GM12872 (cell line): ENCODE measurements at regions not wholly inside any gene's neighbourhood (a gene's known extent, or its start where the extent isn't known, plus 50 kb on each side); places are given as distances from the start of the nearest gene placed in this dataset.

Experiments
- TF ChIP-seq, protein P1 (sequence below): IDR thresholded peaks from 3 replicates; pipeline ENCODE4 v1.5.1; 2011; ENCODE audit warnings: low read depth, mild to moderate bottlenecking, low read length, moderate library complexity; ENCODE audit not compliant: insufficient read depth

DNA sequence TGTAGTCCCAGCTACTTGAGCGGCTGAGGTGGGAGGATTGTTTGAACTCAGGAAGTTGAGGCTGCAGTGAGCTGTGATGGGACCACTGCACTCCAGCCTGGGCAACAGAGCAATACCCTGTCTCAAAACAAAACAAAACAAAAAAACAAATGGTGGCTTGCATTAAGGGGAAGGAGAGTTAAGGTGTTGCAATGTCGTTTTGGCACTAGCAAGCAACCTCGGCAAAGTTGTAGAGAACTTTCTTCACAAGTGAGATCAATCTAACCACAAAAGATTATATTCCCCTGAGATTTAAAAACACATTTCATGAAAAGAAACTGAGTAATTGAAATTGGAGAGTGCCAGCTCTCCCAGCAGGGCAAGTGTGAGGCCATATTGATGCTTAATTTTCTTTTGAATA is 153.7 kb downstream of the KLF5 start:
- TF ChIP-seq, protein P1, sequence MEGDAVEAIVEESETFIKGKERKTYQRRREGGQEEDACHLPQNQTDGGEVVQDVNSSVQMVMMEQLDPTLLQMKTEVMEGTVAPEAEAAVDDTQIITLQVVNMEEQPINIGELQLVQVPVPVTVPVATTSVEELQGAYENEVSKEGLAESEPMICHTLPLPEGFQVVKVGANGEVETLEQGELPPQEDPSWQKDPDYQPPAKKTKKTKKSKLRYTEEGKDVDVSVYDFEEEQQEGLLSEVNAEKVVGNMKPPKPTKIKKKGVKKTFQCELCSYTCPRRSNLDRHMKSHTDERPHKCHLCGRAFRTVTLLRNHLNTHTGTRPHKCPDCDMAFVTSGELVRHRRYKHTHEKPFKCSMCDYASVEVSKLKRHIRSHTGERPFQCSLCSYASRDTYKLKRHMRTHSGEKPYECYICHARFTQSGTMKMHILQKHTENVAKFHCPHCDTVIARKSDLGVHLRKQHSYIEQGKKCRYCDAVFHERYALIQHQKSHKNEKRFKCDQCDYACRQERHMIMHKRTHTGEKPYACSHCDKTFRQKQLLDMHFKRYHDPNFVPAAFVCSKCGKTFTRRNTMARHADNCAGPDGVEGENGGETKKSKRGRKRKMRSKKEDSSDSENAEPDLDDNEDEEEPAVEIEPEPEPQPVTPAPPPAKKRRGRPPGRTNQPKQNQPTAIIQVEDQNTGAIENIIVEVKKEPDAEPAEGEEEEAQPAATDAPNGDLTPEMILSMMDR, result no peak

DNA sequence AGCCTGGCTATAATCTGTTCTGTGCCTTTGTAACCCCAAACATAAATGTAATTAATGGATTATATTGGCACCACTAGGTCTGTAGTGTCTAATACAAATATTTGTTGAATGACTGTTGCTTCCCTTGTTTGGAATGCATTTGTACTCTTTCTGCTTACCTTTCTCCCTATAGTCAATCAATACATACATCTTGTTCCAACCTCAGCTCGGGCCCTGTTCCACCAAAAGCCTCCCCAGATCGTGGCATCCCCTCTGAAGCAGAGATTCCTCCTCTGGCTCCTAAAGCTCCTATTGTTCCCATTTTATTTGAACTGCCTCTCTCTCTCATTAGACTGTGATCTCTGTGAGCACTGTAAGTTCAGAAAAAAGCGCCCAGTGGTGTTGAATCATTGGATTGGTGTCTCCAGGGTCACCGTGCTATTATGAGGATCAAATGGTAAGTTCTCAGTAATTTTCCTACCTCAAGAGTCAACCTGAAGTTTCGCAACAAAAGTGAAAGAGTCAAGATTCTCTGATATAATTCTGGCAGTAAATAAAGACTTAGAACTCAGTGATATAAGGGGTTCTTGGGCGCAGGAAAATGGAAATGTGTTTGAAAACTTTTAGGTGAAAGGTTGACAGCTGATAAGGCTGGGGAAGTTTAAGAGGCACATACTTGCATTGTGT is 151.5 kb downstream of the KLF5 start:
- TF ChIP-seq, protein P1, result no peak

DNA sequence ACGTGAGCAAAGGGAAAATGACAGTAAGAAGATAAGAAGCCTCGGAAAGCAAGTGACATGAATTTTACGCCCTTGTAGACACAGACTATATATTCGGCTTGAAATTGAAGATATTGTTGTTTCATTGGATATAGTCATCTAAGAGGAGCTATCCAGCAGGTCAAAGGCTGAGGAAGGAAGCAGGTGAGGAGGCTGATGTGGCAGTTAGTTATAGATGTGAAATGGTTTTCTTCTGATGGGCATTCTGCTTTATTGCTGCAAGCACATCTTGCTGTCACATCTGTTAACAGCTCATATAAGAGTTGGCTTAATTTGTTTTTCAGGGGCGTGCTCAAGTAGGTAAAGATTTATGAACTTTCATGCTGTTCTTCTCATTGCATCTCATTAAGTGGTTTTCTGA is 146.1 kb downstream of the KLF5 start:
- TF ChIP-seq, protein P1, result no peak

DNA sequence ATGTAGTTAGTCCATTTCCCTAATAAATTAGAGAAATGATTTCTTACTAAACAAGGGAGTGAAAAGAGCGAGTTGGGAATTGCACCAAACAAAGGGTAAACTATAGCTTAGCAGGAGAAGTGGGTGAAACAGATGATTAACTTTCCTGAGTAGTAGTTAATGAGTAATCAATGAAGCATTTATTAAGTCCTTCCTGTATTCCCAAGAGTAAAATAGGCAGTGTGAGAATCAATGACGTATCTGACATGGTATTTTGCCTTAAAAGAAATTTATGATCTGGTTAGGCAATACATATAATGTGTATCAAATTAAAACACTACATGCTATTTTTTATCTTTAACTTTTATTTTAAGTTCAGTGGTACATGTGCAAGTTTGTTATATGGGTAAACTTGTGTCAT is 142.8 kb downstream of the KLF5 start:
- TF ChIP-seq, protein P1, result no peak

DNA sequence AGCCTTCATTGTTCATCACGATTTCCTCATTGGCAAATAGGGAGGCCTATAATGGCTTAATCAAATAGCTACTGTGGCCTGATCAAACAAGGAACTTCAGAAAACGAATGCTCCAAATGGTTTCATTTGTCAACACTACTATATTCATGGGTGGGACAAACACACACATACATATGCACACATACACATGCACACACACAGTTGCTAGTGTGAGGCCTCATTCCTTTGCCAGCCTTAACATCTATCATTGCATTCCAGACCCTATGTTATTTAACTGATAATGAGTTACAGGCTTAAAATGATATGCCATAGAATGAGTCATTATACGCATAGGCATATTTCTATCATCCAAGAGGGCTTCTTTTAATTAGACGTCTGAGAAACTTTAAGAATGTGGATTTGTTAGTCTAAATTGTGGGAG is 140.2 kb downstream of the KLF5 start:
- TF ChIP-seq, protein P1, result no peak

DNA sequence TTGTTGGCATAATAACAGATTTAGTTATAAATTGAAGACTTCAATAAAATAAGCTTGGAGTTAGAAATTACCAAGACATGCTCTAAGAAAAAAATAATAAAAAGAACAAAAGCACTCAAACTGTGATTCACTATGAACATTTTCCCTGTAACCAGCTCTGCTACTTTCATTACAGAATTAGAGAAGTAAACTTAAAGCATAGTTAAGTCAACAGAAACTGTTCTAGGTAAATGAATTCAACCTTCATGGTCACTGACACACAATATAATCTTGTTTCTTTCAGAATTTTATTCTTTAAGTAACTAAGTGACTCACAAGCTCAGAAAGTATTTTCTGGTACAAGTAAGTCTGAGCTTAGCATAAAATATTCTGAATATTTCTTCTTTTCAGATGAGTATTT is 136.3 kb downstream of the KLF5 start:
- TF ChIP-seq, protein P1, result no peak

DNA sequence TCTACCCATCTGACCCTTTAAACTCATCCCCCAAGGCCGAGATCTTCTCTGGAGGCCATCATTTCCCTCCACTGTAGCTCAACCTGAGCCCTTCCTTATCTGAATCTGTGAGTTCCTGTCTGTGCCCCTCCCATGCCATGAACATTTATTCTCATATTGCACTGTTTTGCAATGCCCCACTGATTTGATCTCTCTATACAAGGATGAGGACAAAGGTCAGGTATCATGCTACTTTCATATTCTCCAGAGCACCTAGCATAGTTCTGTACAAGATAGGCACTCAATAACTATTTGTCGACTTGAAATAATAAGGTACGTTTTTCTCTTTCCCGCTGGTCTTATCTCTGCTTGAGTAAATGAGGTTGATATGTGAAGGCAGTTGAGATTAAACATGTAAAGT is 135.5 kb downstream of the KLF5 start:
- TF ChIP-seq, protein P1, result no peak

DNA sequence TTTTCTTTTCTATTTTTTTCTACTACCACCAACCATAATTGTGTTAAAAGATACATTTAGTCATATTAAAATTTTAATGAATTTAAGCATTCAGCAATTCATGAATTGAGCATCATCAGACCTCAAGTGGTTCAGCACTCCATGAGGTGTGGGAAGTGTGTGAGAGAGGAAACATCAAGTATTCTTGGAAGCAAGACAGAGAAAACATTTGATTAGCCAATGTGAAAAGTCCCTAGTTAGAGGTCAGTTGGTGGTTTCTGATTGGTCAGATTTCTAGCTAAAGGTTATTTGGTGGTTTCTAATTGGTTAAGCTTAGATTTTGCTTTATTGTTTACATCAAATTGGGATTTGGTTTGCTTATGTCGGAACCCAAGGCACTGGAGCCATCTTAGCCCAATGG is 134.7 kb downstream of the KLF5 start:
- TF ChIP-seq, protein P1, result no peak
